GM21526 (cell line): ENCODE measurements at regions not wholly inside any gene's neighbourhood (a gene's known extent, or its start where the extent isn't known, plus 50 kb on each side); places are given as distances from the start of the nearest gene placed in this dataset.
A peak's percentile ranks its signal among the peaks of the same experiment; 100 is the strongest.

Experiments
- ATAC-seq: cut with Tn5 transposase; IDR thresholded peaks from one replicate; pipeline ENCODE4 v1.9.1; 2021; ENCODE audit warnings: moderate library complexity; ENCODE audit not compliant: unreplicated experiment, low FRiP score

DNA sequence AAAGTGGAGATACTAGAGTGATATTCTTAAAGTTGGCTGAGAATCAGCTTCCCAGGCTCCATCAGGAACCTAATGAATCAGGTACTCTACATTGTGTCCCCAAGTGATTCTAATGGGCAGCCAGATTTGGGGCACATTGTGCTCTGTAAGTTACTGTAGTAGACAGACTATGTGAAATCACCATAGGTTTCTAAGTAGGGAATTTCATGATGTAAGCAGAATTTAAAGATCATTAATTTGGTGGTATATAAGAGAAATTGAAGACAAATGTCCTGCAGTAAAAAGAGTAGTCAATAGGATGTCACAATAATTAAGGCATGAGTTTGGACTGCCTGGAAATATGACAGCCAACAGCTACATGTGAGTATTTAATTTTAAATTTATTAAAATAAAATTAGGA lies 602.4 kb upstream of the ACVR2A start:
- no peak for ATAC-seq

DNA sequence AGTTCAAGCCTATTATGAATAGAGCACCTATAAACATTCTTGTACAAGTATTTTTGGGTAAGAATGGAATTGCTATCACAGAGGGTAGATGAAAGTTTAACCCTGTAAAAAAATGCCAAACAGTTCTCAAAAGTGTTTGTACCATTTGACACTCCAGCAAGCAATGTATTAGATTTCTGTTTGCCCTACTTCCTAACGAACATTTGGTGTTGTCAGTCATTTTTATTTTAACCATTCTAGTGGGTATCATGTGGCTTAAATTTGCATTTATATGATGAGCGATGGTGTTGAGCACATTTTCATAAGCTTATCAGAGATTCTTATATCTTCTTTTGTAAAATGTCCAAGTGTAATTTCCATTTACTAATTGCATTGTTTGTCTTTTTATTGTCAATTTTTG lies 608.2 kb upstream of the ACVR2A start:
- no peak for ATAC-seq

- no peak for ATAC-seq
These were observed 612.6 kb upstream of the ACVR2A start for GRCh38 chr2:147232225-147232669.

- peak; percentile 50 for ATAC-seq
These were observed 613.2 kb upstream of the ACVR2A start for GRCh38 chr2:147231607-147232006.

DNA sequence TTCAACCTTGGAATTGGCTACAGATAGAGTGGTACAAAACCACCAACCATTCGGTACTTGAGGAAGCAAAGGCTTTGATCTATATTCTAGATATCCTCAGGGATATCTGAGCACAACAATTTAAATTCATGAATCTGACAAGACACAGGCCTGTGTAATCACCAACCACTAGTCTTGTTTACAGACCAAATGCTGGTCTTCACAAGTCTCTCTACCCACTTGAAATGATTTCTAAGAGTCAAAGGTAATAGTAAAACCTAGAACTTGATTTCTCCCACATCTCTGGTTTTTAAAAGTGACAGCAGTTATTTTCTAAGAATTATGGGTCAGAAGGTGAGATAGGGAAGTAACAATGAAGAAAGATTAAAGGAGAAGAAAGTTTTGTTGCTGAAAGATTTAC lies 613.7 kb upstream of the ACVR2A start:
- ATAC-seq, result no peak

- no peak for ATAC-seq
These were observed 617.5 kb upstream of the ACVR2A start for GRCh38 chr2:147227313-147227712.

DNA sequence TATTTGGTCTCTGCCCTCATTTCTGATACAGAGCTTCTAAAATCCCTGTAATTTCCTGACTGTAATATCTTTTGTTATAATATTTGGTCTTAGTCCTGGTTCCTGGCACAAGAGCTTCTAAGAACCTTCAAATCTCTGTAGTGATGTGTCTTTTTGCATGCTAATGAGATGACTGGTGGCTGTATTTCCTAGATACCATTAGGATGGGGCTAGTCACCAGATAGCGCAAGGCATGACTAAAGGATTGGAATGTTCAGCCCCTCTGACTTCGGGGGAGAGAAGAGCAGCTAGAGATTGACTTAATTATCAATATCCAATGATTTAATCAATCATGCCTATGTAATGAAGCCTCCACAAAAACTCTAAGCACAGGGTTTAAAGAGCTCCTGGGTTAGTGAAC lies 620.8 kb upstream of the ACVR2A start:
- no peak for ATAC-seq

- no peak for ATAC-seq
These were observed 621.2 kb upstream of the ACVR2A start for GRCh38 chr2:147223553-147224060.

DNA sequence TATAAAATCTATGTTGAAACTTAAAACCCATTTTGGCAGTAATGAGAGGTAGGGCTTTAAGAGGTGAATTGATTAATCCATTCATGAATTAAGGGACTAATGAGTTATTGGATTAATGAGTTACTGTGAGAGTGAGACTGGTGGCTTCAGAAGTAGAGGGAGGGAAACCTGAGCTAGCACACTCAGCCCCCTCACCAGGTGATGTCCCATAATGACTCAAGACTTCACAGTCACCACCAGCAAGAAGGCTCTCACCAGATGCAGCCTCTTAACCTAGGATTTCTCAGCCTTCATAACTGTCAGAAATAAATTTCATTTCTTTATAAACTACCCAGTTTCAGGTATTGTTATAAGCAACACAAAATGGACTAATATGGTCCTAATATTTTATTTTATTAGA lies 621.7 kb upstream of the ACVR2A start:
- ATAC-seq, result no peak

GRCh38 chr2:147222506-147222905 lies 622.3 kb upstream of the ACVR2A start:
- no peak for ATAC-seq

DNA sequence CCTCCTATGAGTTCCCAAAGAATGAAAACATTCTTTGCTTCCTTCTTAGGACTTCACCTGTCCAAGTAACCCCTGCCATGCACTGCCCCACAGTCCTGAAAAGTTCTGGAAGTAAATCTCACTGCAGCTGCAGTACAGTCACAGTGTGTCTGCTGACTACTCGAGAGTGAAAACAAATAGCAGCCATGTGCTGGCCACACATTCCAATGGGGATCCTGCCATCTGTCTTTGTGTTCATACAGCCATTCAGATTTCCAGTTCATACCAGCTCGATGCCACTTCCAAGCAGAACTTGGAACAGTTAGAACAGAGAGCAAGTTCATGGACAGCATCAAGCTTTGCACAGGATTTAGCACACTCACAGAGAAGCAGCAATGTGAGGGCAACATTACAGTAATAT lies 629.9 kb upstream of the ACVR2A start:
- ATAC-seq, result no peak

DNA sequence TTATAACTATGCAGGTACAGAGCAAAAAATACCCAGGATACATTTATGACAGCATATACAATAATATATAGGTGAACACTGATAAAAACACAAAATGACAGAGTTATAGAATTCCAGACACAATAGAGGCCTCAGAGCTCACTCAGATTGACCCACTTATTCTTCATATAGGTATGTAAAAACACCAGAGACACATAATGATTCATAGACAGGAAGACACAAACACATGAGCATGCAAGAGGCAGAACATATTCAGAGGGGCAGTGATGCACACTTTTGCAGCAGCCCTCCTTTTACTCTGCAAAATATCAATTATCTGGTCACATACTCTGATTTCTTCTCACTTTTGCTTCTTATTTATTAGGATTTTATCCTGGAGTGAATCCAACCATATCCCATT lies 633.3 kb upstream of the ACVR2A start:
- ATAC-seq, result no peak

DNA sequence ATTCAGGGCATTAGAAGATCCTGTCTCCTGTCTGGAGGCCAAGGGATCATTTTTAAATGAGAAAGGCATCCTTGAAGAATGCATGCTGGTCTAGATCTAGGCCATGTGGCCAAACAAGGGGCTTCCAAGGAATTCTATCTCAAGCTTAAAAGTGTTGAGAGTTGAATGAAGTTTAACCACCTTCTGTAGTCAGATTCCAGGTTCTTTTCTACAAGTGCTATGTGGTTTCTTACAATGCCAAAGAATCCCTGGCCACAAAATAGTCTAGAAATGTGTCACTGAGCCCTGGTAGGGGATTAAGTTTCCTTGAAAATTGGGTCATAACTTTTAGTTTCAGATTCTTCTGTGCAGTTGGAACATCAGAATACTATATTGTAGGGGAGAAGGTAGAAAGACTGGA lies 640.7 kb upstream of the ACVR2A start:
- no peak for ATAC-seq

DNA sequence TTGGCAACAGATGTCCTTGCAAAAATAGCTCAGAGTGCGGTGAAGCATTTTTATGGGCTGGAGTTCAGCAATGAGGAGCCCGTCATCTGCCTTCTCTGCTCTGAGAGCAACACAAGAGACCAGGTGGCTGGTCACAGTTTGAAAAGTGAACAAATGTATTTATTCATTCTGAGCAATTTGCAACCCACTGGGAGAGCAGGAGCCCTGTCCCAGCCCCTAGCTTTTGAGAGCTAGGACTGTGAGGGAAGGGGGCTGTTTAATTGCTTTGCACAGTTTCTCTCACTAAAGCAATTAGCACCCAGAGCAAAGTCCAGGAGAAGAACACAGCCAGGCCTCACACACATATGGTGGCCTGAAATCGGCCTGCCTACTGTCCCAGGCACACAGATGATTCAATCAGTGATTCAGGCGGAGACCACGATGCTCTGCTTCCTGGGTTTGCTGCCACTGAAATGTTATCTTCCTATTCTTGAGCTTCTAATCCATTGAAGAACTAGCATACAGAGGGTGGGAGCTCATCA lies 646.1 kb upstream of the ACVR2A start:
- no peak for ATAC-seq

GRCh38 chr2:147197754-147198483 lies 646.9 kb upstream of the ACVR2A start:
- no peak for ATAC-seq

DNA sequence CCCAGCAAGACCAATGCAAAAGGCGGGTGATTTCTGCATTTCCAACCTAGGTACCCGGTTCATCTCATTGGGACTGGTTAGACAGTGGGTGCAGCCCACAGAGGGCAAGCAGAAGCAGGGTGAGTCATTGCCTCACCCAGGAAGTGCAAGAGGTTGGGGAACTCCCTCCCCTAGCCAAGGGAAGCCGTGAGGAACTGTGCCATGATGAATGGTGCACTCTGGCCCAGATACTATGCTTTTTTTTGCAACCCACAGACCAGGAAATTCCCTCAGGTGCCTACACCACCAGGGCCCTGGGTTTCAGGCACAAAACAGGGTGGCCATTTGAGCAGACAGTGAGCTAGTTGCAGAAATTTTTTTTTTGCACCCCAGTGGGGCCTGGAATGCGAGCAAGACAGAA lies 662.6 kb upstream of the ACVR2A start:
- ATAC-seq, result no peak

- ATAC-seq, result no peak
These were observed 663.3 kb upstream of the ACVR2A start for GRCh38 chr2:147181351-147182029.

GRCh38 chr2:147177071-147177857 lies 667.6 kb upstream of the ACVR2A start:
- ATAC-seq, result no peak

DNA sequence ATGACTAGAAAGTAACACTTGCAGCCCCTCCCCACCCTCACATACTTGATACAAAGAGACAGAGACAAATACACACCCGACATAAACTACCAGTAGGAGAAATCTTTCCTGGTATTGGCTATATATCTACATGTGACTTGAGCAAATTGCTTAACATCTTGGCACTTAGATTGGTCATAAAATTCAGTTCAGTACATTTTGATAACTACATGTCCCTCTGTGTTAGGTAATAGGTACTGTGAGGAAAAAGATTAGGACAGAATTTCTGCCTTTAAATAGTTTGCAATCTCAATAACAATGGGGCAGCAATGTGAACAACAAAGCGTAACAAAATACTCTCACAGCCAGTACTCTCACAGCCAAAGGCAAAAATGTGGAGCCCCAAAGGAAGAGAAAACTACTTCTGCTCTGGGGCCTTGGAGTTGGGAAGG lies 670.0 kb upstream of the ACVR2A start:
- no peak for ATAC-seq

DNA sequence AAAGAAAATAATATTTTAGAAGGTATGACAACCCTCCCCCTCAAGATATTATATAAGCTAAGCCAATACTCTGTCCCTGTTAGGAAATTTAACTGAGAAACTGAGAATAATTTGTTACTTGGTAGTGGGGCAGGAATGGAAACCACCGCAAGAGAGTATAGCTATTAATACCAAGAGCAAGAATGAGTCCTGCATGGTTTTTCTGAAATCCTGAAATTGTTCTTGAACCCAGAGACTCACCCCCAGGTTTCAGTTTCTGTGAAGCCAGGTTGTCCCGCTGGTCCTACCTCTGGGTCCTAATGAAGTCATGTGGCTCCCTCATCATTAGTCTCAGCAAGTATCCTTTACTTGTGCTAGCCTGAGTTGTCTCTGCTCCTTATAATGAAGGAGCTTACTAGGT lies 671.0 kb upstream of the ACVR2A start:
- ATAC-seq, result no peak

DNA sequence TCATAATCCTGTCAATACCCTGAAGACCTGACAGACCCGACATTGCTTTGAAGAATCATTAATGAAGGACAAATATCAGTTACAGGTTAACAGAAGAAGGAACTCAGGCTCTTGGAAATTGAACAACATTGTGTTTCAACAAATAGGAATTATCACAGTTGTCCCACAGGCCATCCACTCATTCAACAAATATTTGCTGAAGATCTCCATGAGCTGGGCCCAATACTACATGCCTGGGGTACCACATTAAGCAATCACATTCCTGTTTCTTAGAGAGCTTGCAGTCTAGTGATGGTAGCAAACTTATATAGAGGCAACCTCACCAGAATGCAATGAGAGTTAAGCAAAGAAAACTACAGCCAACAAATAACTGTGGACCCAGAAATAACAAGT lies 671.6 kb upstream of the ACVR2A start:
- no peak for ATAC-seq
